ENCODE measurements at regions not wholly inside any gene's neighbourhood (a gene's known extent, or its start where the extent isn't known, plus 50 kb on each side); places are given as distances from the start of the nearest gene placed in this dataset.
"Not testable (repeated sequence)": the region's sequence is repeated elsewhere in the genome, so short reads cannot be mapped to it uniquely, and the experiment has no call there.

DNA sequence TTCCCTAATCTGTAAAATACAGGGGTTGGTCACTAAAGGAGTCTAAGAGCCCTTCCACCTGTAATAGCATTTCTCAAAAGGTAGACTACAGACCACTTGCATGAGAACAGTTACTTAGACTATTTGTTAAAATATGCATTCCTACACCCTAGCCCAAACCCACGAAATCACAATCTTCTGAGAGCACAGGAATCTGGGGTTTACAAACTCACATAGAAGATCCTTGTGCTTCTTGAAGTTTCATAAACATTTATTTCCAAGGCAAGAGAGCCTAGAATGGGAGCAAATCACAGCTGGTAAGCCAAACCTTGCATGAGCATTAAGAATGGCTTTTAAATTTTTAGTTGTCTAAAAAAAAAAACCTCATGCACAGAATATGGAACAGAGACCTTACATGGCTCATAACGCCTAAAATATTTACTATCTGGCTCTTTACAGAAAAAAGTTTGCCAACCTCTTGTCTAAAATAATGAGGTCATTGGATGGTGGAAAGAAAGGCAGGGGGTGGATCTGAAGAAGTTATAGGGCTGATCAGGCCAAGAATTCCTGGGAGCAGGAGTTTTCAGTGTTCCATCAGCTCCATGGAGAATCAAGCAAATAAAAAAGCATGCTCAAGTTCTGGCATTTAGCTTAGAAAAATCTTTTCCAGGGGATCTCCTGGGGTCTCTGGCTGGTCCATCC is 133.4 kb downstream of the CCDC34 start:
- TF ChIP-seq, protein P1, sequence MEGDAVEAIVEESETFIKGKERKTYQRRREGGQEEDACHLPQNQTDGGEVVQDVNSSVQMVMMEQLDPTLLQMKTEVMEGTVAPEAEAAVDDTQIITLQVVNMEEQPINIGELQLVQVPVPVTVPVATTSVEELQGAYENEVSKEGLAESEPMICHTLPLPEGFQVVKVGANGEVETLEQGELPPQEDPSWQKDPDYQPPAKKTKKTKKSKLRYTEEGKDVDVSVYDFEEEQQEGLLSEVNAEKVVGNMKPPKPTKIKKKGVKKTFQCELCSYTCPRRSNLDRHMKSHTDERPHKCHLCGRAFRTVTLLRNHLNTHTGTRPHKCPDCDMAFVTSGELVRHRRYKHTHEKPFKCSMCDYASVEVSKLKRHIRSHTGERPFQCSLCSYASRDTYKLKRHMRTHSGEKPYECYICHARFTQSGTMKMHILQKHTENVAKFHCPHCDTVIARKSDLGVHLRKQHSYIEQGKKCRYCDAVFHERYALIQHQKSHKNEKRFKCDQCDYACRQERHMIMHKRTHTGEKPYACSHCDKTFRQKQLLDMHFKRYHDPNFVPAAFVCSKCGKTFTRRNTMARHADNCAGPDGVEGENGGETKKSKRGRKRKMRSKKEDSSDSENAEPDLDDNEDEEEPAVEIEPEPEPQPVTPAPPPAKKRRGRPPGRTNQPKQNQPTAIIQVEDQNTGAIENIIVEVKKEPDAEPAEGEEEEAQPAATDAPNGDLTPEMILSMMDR (IDR thresholded peaks at IDR 0.05): no peak
- H3K27ac ChIP-seq: no peak overlapping the region
- no peaks in the 10 kb centered on the region for H3K36me3 ChIP-seq
- H3K9me3 ChIP-seq: no peaks in the 10 kb centered on the region
- no peaks in the 10 kb centered on the region for H3K4me1 ChIP-seq
- no peak for ATAC-seq
- H3K27me3 ChIP-seq (ENCODE audit: low read depth): no peaks in the 10 kb centered on the region
- H3K4me3 ChIP-seq: no peak overlapping the region
- intact Hi-C loops (cut with DNase I): no loop called here
- no peak for DNase-seq

DNA sequence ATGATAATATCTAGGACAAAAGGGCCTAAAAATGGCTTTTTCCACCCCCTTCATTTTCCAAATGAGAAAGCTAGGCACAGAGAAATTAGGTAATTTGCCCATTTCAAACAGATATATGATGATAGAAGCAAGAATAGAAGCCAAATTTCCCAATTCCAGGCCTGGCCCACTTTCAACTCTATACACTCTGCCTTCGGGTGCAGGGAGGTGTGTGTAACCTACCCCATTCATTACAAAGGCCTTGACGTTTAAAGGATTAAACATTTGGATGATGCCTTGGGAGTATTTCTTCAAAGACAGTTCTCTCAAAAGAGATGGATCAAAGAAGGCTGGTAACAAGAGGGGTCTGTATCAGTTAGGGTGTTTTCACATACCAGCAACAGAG is 134.1 kb downstream of the CCDC34 start:
- intact Hi-C loops (cut with DNase I): no loop called here
- ATAC-seq: no peak

GRCh38 chr11:27228232-27228905 is 134.6 kb downstream of the CCDC34 start:
- TF ChIP-seq, protein P1 (IDR thresholded peaks at IDR 0.05): no peak
- Histone ChIP-seq H3K4me3 (no peak overlapping the region), H3K9me3 (no peaks in the 10 kb centered on the region), H3K36me3 (no peaks in the 10 kb centered on the region), H3K4me1 (no peaks in the 10 kb centered on the region), H3K27me3 (ENCODE audit: low read depth) (no peaks in the 10 kb centered on the region), H3K27ac (no peak overlapping the region)
- intact Hi-C loops (cut with DNase I): no loop called here
- ATAC-seq (no peak), DNase-seq (no peak)

More for the DNA sequence above, 134.1 kb downstream of the CCDC34 start:
- H3K4me1 ChIP-seq: no peaks in the 10 kb centered on the region
- no peaks in the 10 kb centered on the region for H3K27me3 ChIP-seq (ENCODE audit: low read depth)
- DNase-seq: no peak
- no peaks in the 10 kb centered on the region for H3K9me3 ChIP-seq
- TF ChIP-seq, protein P1 (IDR thresholded peaks at IDR 0.05): no peak
- no peak overlapping the region for H3K4me3 ChIP-seq
- H3K36me3 ChIP-seq: no peaks in the 10 kb centered on the region
- H3K27ac ChIP-seq: no peak overlapping the region

- no peak overlapping the region for H3K4me3 ChIP-seq
- no peak overlapping the region for H3K27ac ChIP-seq
- TF ChIP-seq, protein P1 (IDR thresholded peaks at IDR 0.05): no peak
- intact Hi-C loops (cut with DNase I): no loop called here
- no peak for ATAC-seq
- H3K27me3 ChIP-seq (ENCODE audit: low read depth): no peaks in the 10 kb centered on the region
- no peaks in the 10 kb centered on the region for H3K4me1 ChIP-seq
- H3K9me3 ChIP-seq: no peaks in the 10 kb centered on the region
- no peak for DNase-seq
- no peaks in the 10 kb centered on the region for H3K36me3 ChIP-seq
Observed at GRCh38 chr11:27227736-27228135, 135.3 kb downstream of the CCDC34 start.

DNA sequence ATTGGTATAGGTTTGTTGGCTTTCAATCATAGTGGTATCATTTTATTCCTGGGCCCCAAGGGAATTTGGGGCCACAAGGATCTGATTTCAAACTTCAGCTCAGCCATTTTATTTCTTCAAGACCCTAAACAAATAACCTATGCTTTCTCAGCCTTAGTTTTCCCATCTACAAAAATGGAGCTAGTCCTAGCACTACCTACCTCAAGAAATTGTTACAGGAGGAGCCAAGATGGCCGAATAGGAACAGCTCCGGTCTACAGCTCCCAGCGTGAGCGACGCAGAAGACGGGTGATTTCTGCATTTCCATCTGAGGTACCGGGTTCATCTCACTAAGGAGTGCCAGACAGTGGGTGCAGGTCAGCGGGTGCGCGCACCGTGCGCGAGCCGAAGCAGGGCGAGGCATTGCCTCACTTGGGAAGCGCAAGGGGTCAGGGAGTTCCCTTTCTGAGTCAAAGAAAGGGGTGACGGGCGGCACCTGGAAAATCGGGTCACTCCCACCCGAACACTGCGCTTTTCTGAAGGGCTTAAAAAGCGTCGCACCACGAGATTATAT is 143.5 kb downstream of the CCDC34 start:
- ATAC-seq; intact Hi-C loops (cut with DNase I); H3K9me3 ChIP-seq; H3K27me3 ChIP-seq (ENCODE audit: low read depth); DNase-seq; H3K4me3 ChIP-seq; H3K27ac ChIP-seq; H3K36me3 ChIP-seq: not testable (repeated sequence)
- peaks cover 41% of the 10 kb centered on the region for H3K4me1 ChIP-seq
